Colonic mucosa (tissue), 4 donors: ENCODE measurements at regions not wholly inside any gene's neighbourhood (a gene's known extent, or its start where the extent isn't known, plus 50 kb on each side); places are given as distances from the start of the nearest gene placed in this dataset.

Experiments
- DNase-seq: peaks from one replicate; pipeline ENCODE4 v3.0.0-alpha.2; 2020
- H3K27ac ChIP-seq: fragments of 200-600 bp; one replicate; pipeline ENCODE4 v1.8.0; 2021
- H3K27me3 ChIP-seq: fragments of 200-600 bp; one replicate; pipeline ENCODE4 v1.8.0; 2021
- H3K36me3 ChIP-seq: fragments of 200-600 bp; one replicate; pipeline ENCODE4 v1.8.0; 2021
- H3K4me1 ChIP-seq: fragments of 200-600 bp; one replicate; pipeline ENCODE4 v1.8.0; 2021; ENCODE audit warnings: mild to moderate bottlenecking
- H3K4me3 ChIP-seq: fragments of 200-600 bp; one replicate; pipeline ENCODE4 v1.8.0; 2021
- H3K9ac ChIP-seq, 2 donors: one replicate each; pipeline ENCODE4 v1.7.0; 2013; ENCODE audit warnings: control low read depth in 2 of 2, low read depth in 2 of 2, low read length in 2 of 2
- H3K9me3 ChIP-seq: fragments of 200-600 bp; one replicate; pipeline ENCODE4 v1.8.0; 2021
- intact Hi-C: fragments of 100-400 bp; cut with DNase I; formaldehyde crosslinking; loops from one replicate; pipeline ENCODE4 v1.14.1; 2022
- TF ChIP-seq, protein P1 (sequence below): fragments of 200-600 bp; IDR thresholded peaks from one replicate; pipeline ENCODE4 v1.8.0; 2022; ENCODE audit warnings: antibody characterized with exemption, mild to moderate bottlenecking
- donor health status: healthy.
- donor health status: DM: no; HTN: no; CAD: no.
- donor health status: DM: no; HTN: no; CAD: no.

DNA sequence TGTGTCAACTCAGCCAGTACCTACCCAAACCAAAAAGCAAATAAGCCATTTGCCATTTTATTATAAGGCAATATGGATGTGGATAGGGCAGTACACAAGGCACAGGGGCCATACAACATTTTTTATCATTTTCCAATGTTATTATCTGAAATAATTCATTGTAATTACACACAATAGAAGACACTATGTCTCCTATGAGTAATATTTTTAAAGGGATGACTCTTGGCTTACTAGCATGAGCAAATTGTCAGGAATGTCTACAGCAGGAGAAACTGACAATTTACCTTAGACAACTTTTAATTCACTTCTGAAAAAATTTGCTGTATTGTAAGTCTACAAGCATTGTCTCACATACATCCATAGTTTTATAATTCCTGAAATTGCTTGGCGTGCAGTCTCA is 1193.9 kb upstream of the CELF4 start:
- Histone ChIP-seq H3K9ac (no peak overlapping the region), H3K4me3 (no peak overlapping the region), H3K27me3 (no peaks in the 10 kb centered on the region), H3K36me3 (no peaks in the 10 kb centered on the region), H3K27ac (no peak overlapping the region), H3K9me3 (no peaks in the 10 kb centered on the region), H3K4me1 (no peaks in the 10 kb centered on the region)
- no peak for DNase-seq
- intact Hi-C loops = no loop called here
- TF ChIP-seq, protein P1, sequence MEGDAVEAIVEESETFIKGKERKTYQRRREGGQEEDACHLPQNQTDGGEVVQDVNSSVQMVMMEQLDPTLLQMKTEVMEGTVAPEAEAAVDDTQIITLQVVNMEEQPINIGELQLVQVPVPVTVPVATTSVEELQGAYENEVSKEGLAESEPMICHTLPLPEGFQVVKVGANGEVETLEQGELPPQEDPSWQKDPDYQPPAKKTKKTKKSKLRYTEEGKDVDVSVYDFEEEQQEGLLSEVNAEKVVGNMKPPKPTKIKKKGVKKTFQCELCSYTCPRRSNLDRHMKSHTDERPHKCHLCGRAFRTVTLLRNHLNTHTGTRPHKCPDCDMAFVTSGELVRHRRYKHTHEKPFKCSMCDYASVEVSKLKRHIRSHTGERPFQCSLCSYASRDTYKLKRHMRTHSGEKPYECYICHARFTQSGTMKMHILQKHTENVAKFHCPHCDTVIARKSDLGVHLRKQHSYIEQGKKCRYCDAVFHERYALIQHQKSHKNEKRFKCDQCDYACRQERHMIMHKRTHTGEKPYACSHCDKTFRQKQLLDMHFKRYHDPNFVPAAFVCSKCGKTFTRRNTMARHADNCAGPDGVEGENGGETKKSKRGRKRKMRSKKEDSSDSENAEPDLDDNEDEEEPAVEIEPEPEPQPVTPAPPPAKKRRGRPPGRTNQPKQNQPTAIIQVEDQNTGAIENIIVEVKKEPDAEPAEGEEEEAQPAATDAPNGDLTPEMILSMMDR = no peak

GRCh38 chr18:38756436-38756835 is 1190.8 kb upstream of the CELF4 start:
- H3K4me3 ChIP-seq = no peak overlapping the region
- no peak for DNase-seq
- no peak overlapping the region for H3K9ac ChIP-seq
- no peak overlapping the region for H3K27ac ChIP-seq
- H3K4me1 ChIP-seq = no peaks in the 10 kb centered on the region
- no peaks in the 10 kb centered on the region for H3K9me3 ChIP-seq
- TF ChIP-seq, protein P1 = no peak
- intact Hi-C loops = no loop called here
- no peaks in the 10 kb centered on the region for H3K27me3 ChIP-seq
- H3K36me3 ChIP-seq = no peaks in the 10 kb centered on the region

DNA sequence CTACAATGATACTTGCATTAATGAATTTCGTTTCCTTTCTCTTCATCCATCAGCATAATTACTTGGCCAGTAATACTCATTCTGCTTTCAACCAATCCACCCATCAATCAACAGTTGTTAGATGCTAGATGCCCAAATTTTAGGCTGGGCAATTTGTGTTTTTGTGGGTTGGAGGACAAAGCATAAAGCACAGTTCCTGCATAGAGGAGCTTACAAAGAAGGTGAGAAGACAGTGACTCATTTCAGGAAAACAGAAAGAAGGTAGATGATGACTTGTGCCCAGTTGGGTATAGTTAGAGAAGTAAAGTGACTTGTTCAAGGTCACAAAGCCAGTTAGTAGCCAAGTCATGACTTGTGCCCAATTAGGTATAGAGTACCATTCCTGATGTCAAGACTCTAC is 1186.8 kb upstream of the CELF4 start:
- Histone ChIP-seq H3K9me3 (no peaks in the 10 kb centered on the region), H3K27me3 (no peaks in the 10 kb centered on the region), H3K27ac (no peak overlapping the region), H3K4me1 (no peaks in the 10 kb centered on the region), H3K9ac (no peak overlapping the region), H3K36me3 (no peaks in the 10 kb centered on the region), H3K4me3 (no peak overlapping the region)
- TF ChIP-seq, protein P1 = no peak
- DNase-seq = no peak
- intact Hi-C loops = no loop called here

GRCh38 chr18:38751898-38752297 is 1186.3 kb upstream of the CELF4 start:
- TF ChIP-seq, protein P1 = no peak
- H3K9me3 ChIP-seq = no peaks in the 10 kb centered on the region
- H3K4me3 ChIP-seq = no peak overlapping the region
- no peak overlapping the region for H3K9ac ChIP-seq
- DNase-seq = no peak
- H3K27me3 ChIP-seq = no peaks in the 10 kb centered on the region
- no peak overlapping the region for H3K27ac ChIP-seq
- intact Hi-C loops = no loop called here
- no peaks in the 10 kb centered on the region for H3K36me3 ChIP-seq
- H3K4me1 ChIP-seq = no peaks in the 10 kb centered on the region

GRCh38 chr18:38751211-38751610 is 1185.6 kb upstream of the CELF4 start:
- Histone ChIP-seq H3K4me1 (no peaks in the 10 kb centered on the region), H3K27ac (no peak overlapping the region), H3K9ac (no peak overlapping the region), H3K4me3 (no peak overlapping the region), H3K9me3 (no peaks in the 10 kb centered on the region), H3K36me3 (no peaks in the 10 kb centered on the region), H3K27me3 (no peaks in the 10 kb centered on the region)
- intact Hi-C loops = no loop called here
- DNase-seq = no peak
- TF ChIP-seq, protein P1 = no peak

DNA sequence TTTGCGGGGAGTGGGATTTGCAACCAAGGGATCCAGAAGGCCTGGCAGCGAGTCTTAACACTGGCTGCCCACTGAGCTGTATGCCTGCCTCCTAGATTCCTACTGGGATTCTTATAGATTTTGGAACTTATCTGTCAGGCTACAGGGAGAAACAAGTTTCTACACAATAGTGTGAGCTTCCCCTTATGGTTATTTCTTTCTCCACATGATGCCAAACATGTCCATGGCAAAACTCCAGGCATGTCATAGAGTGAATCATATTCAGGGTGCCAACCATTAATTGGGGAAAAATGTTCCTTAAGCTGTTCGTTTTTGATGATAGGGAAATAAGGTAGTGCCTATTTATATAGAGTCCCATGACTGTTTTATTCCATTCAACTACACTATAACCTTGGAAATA is 1185.2 kb upstream of the CELF4 start:
- Histone ChIP-seq H3K27me3 (no peaks in the 10 kb centered on the region), H3K36me3 (no peaks in the 10 kb centered on the region), H3K9ac (no peak overlapping the region), H3K4me3 (no peak overlapping the region), H3K27ac (no peak overlapping the region), H3K4me1 (no peaks in the 10 kb centered on the region), H3K9me3 (no peaks in the 10 kb centered on the region)
- intact Hi-C loops = no loop called here
- no peak for DNase-seq
- TF ChIP-seq, protein P1 = no peak
